HUES64 (cell line): ENCODE measurements at regions not wholly inside any gene's neighbourhood (a gene's known extent, or its start where the extent isn't known, plus 50 kb on each side); places are given as distances from the start of the nearest gene placed in this dataset.
"Not testable (repeated sequence)": the region's sequence is repeated elsewhere in the genome, so short reads cannot be mapped to it uniquely, and the experiment has no call there.

Source experiments
- H3K27ac ChIP-seq: 2 replicates; pipeline ENCODE4 v1.7.0; 2013; ENCODE audit warnings: low read depth, low read length, inconsistent platforms
- H3K27me3 ChIP-seq: 2 replicates; pipeline ENCODE4 v1.6.1; 2013; ENCODE audit warnings: mild to moderate bottlenecking, low read length; ENCODE audit not compliant: insufficient read depth
- H3K36me3 ChIP-seq: 2 replicates; pipeline ENCODE4 v1.6.1; 2013; ENCODE audit warnings: mild to moderate bottlenecking, low read length; ENCODE audit not compliant: insufficient read depth
- H3K4me1 ChIP-seq: 2 replicates; pipeline ENCODE4 v1.6.1; 2013; ENCODE audit warnings: mild to moderate bottlenecking, low read length, moderate library complexity; ENCODE audit not compliant: insufficient read depth
- H3K4me3 ChIP-seq: 2 replicates; pipeline ENCODE4 v1.5.1; 2013; ENCODE audit warnings: mild to moderate bottlenecking, low read length, moderate library complexity
- H3K9ac ChIP-seq: 2 replicates; pipeline ENCODE4 v1.6.1; 2013; ENCODE audit warnings: mild to moderate bottlenecking, low read depth, low read length
- H3K9me3 ChIP-seq: 2 replicates; pipeline ENCODE4 v1.6.1; 2013; ENCODE audit warnings: low read depth, low read length; ENCODE audit not compliant: insufficient read depth
- WGBS: fragments of 150-250, 120-280 bp; methylation state at CpG from one replicate; pipeline ENCODE4 v1.1.7; 2013; ENCODE audit warnings: missing lambda C conversion rate; 5-methylcytosine and 5-hydroxymethylcytosine counted together

GRCh38 chr13:43969919-43970318 lies 90.2 kb downstream of the LACC1 start:
- not testable (repeated sequence) for H3K36me3 ChIP-seq, H3K4me3 ChIP-seq, H3K27ac ChIP-seq, H3K4me1 ChIP-seq, H3K27me3 ChIP-seq, H3K9me3 ChIP-seq, H3K9ac ChIP-seq
- WGBS, result 92% methylated on average over 27 of the region's 27 CpGs

- not testable (repeated sequence) for H3K36me3 ChIP-seq, H3K9me3 ChIP-seq, H3K27me3 ChIP-seq, H3K27ac ChIP-seq, H3K9ac ChIP-seq, H3K4me1 ChIP-seq, H3K4me3 ChIP-seq
- WGBS, result 96% methylated on average over 30 of the region's 36 CpGs
Measured at GRCh38 chr13:43970520-43971242, 91.0 kb downstream of the LACC1 start.

- 96% methylated on average over 13 of the region's 19 CpGs for WGBS
- H3K27me3 ChIP-seq, H3K36me3 ChIP-seq, H3K9ac ChIP-seq, H3K27ac ChIP-seq, H3K9me3 ChIP-seq, H3K4me1 ChIP-seq, H3K4me3 ChIP-seq: not testable (repeated sequence)
Measured at GRCh38 chr13:43971324-43971723, 91.6 kb downstream of the LACC1 start.

GRCh38 chr13:43977911-43978310 lies 98.2 kb downstream of the LACC1 start:
- 73% methylated on average over 1 of the region's 1 CpG for WGBS
- no peaks in the 10 kb centered on the region for H3K27me3 ChIP-seq
- no peaks in the 10 kb centered on the region for H3K9me3 ChIP-seq
- no peaks in the 10 kb centered on the region; the same call in 1 of the 2 replicates for H3K4me1 ChIP-seq
- no peak overlapping the region for H3K27ac ChIP-seq
- H3K4me3 ChIP-seq, result no peak overlapping the region
- H3K9ac ChIP-seq, result no peak overlapping the region
- no peaks in the 10 kb centered on the region for H3K36me3 ChIP-seq

GRCh38 chr13:43978688-43979087 lies 99.0 kb downstream of the LACC1 start:
- Histone ChIP-seq H3K4me1 (peaks cover 3% of the 10 kb centered on the region), H3K27me3 (no peaks in the 10 kb centered on the region), H3K4me3 (no peak overlapping the region), H3K36me3 (no peaks in the 10 kb centered on the region), H3K9me3 (no peaks in the 10 kb centered on the region), H3K9ac (no peak overlapping the region), H3K27ac (no peak overlapping the region)
- 87% methylated on average over 4 of the region's 5 CpGs for WGBS

- H3K27ac ChIP-seq, result no peak overlapping the region
- H3K4me3 ChIP-seq, result no peak overlapping the region
- peaks cover 7% of the 10 kb centered on the region for H3K4me1 ChIP-seq
- H3K9ac ChIP-seq, result no peak overlapping the region
- no peaks in the 10 kb centered on the region for H3K27me3 ChIP-seq
- no peaks in the 10 kb centered on the region for H3K9me3 ChIP-seq
- WGBS, result 97% methylated on average over 2 of the region's 2 CpGs
- no peaks in the 10 kb centered on the region for H3K36me3 ChIP-seq
Measured at GRCh38 chr13:43979492-43979891, 99.8 kb downstream of the LACC1 start.

- Histone ChIP-seq H3K27ac (no peak overlapping the region), H3K36me3 (no peaks in the 10 kb centered on the region), H3K4me1 (peaks cover 11% of the 10 kb centered on the region), H3K9me3 (no peaks in the 10 kb centered on the region), H3K9ac (no peak overlapping the region), H3K4me3 (no peak overlapping the region), H3K27me3 (no peaks in the 10 kb centered on the region)
- no CpG with 5 or more reads among the region's 1 CpG for WGBS
Measured at GRCh38 chr13:43980587-43980986, 100.9 kb downstream of the LACC1 start.

GRCh38 chr13:43981091-43981490 lies 101.4 kb downstream of the LACC1 start:
- 60% methylated on average over 5 of the region's 5 CpGs for WGBS
- H3K36me3 ChIP-seq, result no peaks in the 10 kb centered on the region
- H3K4me3 ChIP-seq, result no peak overlapping the region
- H3K9ac ChIP-seq, result no peak overlapping the region
- no peaks in the 10 kb centered on the region for H3K9me3 ChIP-seq
- H3K27me3 ChIP-seq, result no peaks in the 10 kb centered on the region
- peaks cover 11% of the 10 kb centered on the region for H3K4me1 ChIP-seq
- no peak overlapping the region for H3K27ac ChIP-seq

GRCh38 chr13:43981512-43982301 lies 102.0 kb downstream of the LACC1 start:
- WGBS, result 93% methylated on average over 3 of the region's 3 CpGs
- H3K27me3 ChIP-seq, result no peaks in the 10 kb centered on the region
- no peaks in the 10 kb centered on the region for H3K9me3 ChIP-seq

GRCh38 chr13:43983373-43983772 lies 103.7 kb downstream of the LACC1 start:
- Histone ChIP-seq H3K9me3 (no peaks in the 10 kb centered on the region), H3K4me1 (peaks cover 11% of the 10 kb centered on the region; the same call in 1 of the 2 replicates), H3K27me3 (no peaks in the 10 kb centered on the region), H3K36me3 (no peaks in the 10 kb centered on the region), H3K27ac (no peak overlapping the region), H3K9ac (no peak overlapping the region), H3K4me3 (no peak overlapping the region)
- 86% methylated on average over 7 of the region's 7 CpGs for WGBS

More at GRCh38 chr13:43981512-43982301, 102.0 kb downstream of the LACC1 start:
- Histone ChIP-seq H3K4me1 (peaks cover 11% of the 10 kb centered on the region; the same call in 1 of the 2 replicates), H3K4me3 (no peak overlapping the region), H3K9ac (no peak overlapping the region), H3K36me3 (no peaks in the 10 kb centered on the region), H3K27ac (no peak overlapping the region)

GRCh38 chr13:43984292-43984691 lies 104.6 kb downstream of the LACC1 start:
- Histone ChIP-seq H3K9me3 (no peaks in the 10 kb centered on the region), H3K9ac (no peak overlapping the region), H3K27me3 (no peaks in the 10 kb centered on the region), H3K27ac (no peak overlapping the region), H3K36me3 (no peaks in the 10 kb centered on the region), H3K4me1 (peaks cover 11% of the 10 kb centered on the region; the same call in 1 of the 2 replicates), H3K4me3 (no peak overlapping the region)
- 91% methylated on average over 2 of the region's 2 CpGs for WGBS
